ENCODE measurements at regions not wholly inside any gene's neighbourhood (a gene's known extent, or its start where the extent isn't known, plus 50 kb on each side); places are given as distances from the start of the nearest gene placed in this dataset.

DNA sequence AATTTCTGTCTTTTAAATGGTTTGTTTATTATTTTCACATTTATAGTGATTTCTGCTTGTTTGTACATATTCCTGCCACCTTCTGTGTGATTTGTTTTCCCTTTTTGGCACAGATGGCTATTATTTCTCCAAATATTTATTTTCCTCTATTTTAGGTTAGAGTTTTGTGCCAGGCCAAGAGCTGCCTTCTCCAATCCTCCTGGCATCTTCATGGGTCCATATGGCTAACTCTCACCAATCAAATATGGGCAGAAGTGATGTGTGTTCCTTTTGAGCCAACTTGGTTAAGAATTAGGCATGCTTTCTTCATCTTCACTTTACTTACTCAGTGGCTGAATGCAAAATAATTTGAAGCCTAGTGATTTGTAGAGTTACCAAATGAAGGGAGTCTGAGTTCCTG, 697.1 kb upstream of the CELF4 start:
- Histone ChIP-seq H3K9ac (ENCODE audit: low read depth in 1 of 2, low read length in 2 of 2) (no peak overlapping the region), H3K27ac (ENCODE audit: low read depth in 1 of 2, low read length in 2 of 2) (no peak overlapping the region), H3K9me3 (ENCODE audit: control insufficient read depth in 4 of 4, low read length in 3 of 4) (no peaks in the 10 kb centered on the region), H3K36me3 (ENCODE audit: control insufficient read depth in 4 of 4, insufficient read depth in 3 of 4, low read depth in 1 of 4, low read length in 3 of 4) (no peaks in the 10 kb centered on the region), H3K27me3 (ENCODE audit: control insufficient read depth in 4 of 4, insufficient read depth in 4 of 4, low read length in 3 of 4) (no peaks in the 10 kb centered on the region), H3K4me1 (ENCODE audit: control insufficient read depth in 4 of 4, insufficient read depth in 4 of 4, low read length in 3 of 4) (no peaks in the 10 kb centered on the region), H3K4me3 (ENCODE audit: low read depth in 1 of 3, low read length in 3 of 3) (no peak overlapping the region)
- no peak for DNase-seq (ENCODE audit: low spot score)
- TF ChIP-seq TAF1 (conservative IDR thresholded peaks at IDR 0.05) (no peak), HNF4G (IDR thresholded peaks at IDR 0.05) (no peak), RXRA (IDR thresholded peaks at IDR 0.05) (no peak), YY1 (IDR thresholded peaks at IDR 0.05) (no peak), EGR1 (IDR thresholded peaks at IDR 0.05; ENCODE audit: low read depth in 2 of 2) (no peak), SP1 (IDR thresholded peaks at IDR 0.05) (no peak), HNF4A (conservative IDR thresholded peaks at IDR 0.05) (no peak), JUND (IDR thresholded peaks at IDR 0.05) (no peak)
- TF ChIP-seq, protein P1, sequence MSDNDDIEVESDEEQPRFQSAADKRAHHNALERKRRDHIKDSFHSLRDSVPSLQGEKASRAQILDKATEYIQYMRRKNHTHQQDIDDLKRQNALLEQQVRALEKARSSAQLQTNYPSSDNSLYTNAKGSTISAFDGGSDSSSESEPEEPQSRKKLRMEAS (IDR thresholded peaks at IDR 0.05) = no peak
- TF ChIP-seq, protein P2, sequence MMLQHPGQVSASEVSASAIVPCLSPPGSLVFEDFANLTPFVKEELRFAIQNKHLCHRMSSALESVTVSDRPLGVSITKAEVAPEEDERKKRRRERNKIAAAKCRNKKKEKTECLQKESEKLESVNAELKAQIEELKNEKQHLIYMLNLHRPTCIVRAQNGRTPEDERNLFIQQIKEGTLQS (IDR thresholded peaks at IDR 0.05) = no peak
- TF ChIP-seq, protein P3, sequence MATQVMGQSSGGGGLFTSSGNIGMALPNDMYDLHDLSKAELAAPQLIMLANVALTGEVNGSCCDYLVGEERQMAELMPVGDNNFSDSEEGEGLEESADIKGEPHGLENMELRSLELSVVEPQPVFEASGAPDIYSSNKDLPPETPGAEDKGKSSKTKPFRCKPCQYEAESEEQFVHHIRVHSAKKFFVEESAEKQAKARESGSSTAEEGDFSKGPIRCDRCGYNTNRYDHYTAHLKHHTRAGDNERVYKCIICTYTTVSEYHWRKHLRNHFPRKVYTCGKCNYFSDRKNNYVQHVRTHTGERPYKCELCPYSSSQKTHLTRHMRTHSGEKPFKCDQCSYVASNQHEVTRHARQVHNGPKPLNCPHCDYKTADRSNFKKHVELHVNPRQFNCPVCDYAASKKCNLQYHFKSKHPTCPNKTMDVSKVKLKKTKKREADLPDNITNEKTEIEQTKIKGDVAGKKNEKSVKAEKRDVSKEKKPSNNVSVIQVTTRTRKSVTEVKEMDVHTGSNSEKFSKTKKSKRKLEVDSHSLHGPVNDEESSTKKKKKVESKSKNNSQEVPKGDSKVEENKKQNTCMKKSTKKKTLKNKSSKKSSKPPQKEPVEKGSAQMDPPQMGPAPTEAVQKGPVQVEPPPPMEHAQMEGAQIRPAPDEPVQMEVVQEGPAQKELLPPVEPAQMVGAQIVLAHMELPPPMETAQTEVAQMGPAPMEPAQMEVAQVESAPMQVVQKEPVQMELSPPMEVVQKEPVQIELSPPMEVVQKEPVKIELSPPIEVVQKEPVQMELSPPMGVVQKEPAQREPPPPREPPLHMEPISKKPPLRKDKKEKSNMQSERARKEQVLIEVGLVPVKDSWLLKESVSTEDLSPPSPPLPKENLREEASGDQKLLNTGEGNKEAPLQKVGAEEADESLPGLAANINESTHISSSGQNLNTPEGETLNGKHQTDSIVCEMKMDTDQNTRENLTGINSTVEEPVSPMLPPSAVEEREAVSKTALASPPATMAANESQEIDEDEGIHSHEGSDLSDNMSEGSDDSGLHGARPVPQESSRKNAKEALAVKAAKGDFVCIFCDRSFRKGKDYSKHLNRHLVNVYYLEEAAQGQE (IDR thresholded peaks at IDR 0.05) = no peak
- TF ChIP-seq, protein P4, sequence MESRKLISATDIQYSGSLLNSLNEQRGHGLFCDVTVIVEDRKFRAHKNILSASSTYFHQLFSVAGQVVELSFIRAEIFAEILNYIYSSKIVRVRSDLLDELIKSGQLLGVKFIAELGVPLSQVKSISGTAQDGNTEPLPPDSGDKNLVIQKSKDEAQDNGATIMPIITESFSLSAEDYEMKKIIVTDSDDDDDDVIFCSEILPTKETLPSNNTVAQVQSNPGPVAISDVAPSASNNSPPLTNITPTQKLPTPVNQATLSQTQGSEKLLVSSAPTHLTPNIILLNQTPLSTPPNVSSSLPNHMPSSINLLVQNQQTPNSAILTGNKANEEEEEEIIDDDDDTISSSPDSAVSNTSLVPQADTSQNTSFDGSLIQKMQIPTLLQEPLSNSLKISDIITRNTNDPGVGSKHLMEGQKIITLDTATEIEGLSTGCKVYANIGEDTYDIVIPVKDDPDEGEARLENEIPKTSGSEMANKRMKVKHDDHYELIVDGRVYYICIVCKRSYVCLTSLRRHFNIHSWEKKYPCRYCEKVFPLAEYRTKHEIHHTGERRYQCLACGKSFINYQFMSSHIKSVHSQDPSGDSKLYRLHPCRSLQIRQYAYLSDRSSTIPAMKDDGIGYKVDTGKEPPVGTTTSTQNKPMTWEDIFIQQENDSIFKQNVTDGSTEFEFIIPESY (IDR thresholded peaks at IDR 0.05) = no peak

DNA sequence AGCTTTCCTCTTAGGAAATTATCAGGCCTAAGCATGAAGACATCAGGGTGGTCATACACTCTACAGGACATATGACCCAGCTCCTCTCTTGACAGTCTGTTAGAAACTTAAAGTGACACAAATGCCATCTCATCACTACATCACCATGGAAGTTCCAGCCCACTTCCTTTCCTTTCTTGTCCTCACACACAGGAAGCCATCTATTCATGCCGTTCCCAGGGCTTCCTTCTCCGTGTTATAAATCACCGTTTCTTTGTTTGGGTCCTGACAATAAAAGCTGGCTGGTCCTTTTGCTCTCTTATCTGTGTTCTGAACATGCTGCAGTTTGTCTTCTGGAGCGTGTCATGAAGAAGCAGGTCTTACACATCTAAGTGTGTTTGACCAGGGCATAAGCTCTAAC, 692.1 kb upstream of the CELF4 start:
- Histone ChIP-seq H3K9me3 (ENCODE audit: control insufficient read depth in 4 of 4, low read length in 3 of 4) (no peaks in the 10 kb centered on the region), H3K9ac (ENCODE audit: low read depth in 1 of 2, low read length in 2 of 2) (no peak overlapping the region), H3K27ac (ENCODE audit: low read depth in 1 of 2, low read length in 2 of 2) (no peak overlapping the region), H3K4me3 (ENCODE audit: low read depth in 1 of 3, low read length in 3 of 3) (no peak overlapping the region), H3K27me3 (ENCODE audit: control insufficient read depth in 4 of 4, insufficient read depth in 4 of 4, low read length in 3 of 4) (no peaks in the 10 kb centered on the region), H3K4me1 (ENCODE audit: control insufficient read depth in 4 of 4, insufficient read depth in 4 of 4, low read length in 3 of 4) (no peaks in the 10 kb centered on the region), H3K36me3 (ENCODE audit: control insufficient read depth in 4 of 4, insufficient read depth in 3 of 4, low read depth in 1 of 4, low read length in 3 of 4) (no peaks in the 10 kb centered on the region)
- DNase-seq (ENCODE audit: low spot score) = no peak
- TF ChIP-seq, protein P1 (IDR thresholded peaks at IDR 0.05) = no peak
- TF ChIP-seq GABPA (IDR thresholded peaks at IDR 0.05 in 1 of 2, conservative IDR thresholded peaks at IDR 0.05 in 1 of 2) = no peak
- TF ChIP-seq YY1 (IDR thresholded peaks at IDR 0.05) = no peak
- TF ChIP-seq, protein P5, sequence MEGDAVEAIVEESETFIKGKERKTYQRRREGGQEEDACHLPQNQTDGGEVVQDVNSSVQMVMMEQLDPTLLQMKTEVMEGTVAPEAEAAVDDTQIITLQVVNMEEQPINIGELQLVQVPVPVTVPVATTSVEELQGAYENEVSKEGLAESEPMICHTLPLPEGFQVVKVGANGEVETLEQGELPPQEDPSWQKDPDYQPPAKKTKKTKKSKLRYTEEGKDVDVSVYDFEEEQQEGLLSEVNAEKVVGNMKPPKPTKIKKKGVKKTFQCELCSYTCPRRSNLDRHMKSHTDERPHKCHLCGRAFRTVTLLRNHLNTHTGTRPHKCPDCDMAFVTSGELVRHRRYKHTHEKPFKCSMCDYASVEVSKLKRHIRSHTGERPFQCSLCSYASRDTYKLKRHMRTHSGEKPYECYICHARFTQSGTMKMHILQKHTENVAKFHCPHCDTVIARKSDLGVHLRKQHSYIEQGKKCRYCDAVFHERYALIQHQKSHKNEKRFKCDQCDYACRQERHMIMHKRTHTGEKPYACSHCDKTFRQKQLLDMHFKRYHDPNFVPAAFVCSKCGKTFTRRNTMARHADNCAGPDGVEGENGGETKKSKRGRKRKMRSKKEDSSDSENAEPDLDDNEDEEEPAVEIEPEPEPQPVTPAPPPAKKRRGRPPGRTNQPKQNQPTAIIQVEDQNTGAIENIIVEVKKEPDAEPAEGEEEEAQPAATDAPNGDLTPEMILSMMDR (IDR thresholded peaks at IDR 0.05; ENCODE audit: low read depth, low read length, missing input control) = no peak
- TF ChIP-seq HNF4G (IDR thresholded peaks at IDR 0.05) = no peak
- TF ChIP-seq FOXA1 (IDR thresholded peaks at IDR 0.05) = no peak
- TF ChIP-seq EGR1 (IDR thresholded peaks at IDR 0.05; ENCODE audit: low read depth in 2 of 2) = no peak
- no peak for TF ChIP-seq TAF1 (conservative IDR thresholded peaks at IDR 0.05)
- no peak for TF ChIP-seq HNF4A (conservative IDR thresholded peaks at IDR 0.05)
- no peak for TF ChIP-seq JUND (IDR thresholded peaks at IDR 0.05)
- no peak for TF ChIP-seq NR2F2 (IDR thresholded peaks at IDR 0.05)
- no peak for TF ChIP-seq RXRA (IDR thresholded peaks at IDR 0.05)
- WGBS = 47% methylated on average over 4 of the region's 4 CpGs

Measured in liver (tissue), 8 donors.